Caco-2 (cell line): ENCODE measurements at regions not wholly inside any gene's neighbourhood (a gene's known extent, or its start where the extent isn't known, plus 50 kb on each side); places are given as distances from the start of the nearest gene placed in this dataset.

ENCODE experiments used
- BruUV-seq: library from RNA; stranded (reverse); fragments of 400-500 nt; replicated peaks from 2 replicates; lab custom pipeline; 2021; lab: Mats Ljungman, UMichigan
- CTCF ChIA-PET: fragments of 300-600 bp; sonication (Branson Sonifier 250); formaldehyde crosslinking; loops from one replicate; lab custom pipeline; 2022; ENCODE audit warnings: antibody characterized with exemption; lab: Charles Lee
- POLR2A ChIA-PET: fragments of 300-600 bp; sonication (Branson Sonifier 250); formaldehyde crosslinking; loops from one replicate; lab custom pipeline; 2022; ENCODE audit warnings: antibody characterized with exemption; lab: Charles Lee
- DNase-seq, 2 experiments: peaks; one replicate each; pipeline versions ENCODE4 v3.0.0 to v3.0.0-alpha.2; 2020 to 2022
- H3K27me3 ChIP-seq: replicated peaks from 2 replicates; pipeline ENCODE4 v1.6.0; 2011; ENCODE audit warnings: low read length; ENCODE audit not compliant: control insufficient read depth, insufficient read depth
- H3K36me3 ChIP-seq: 2 replicates; pipeline ENCODE4 v1.5.1; 2011; ENCODE audit warnings: low read length; ENCODE audit not compliant: control insufficient read depth, insufficient read depth
- H3K4me1 ChIP-seq: fragments of 250-450 bp; sonication (Bioruptor Pico); 2 replicates; pipeline ENCODE4 v1.5.1; 2020; ENCODE audit warnings: mild to moderate bottlenecking
- H3K4me3 ChIP-seq: 2 replicates; pipeline ENCODE4 v1.5.1; 2011; ENCODE audit warnings: low read depth, mild to moderate bottlenecking, control low read depth, low read length
- H3K9me3 ChIP-seq: fragments of 250-450 bp; sonication (Bioruptor Pico); 2 replicates; pipeline ENCODE4 v1.5.1; 2020; ENCODE audit warnings: mild to moderate bottlenecking, moderate library complexity
- H3K27ac Mint-ChIP-seq: one replicate; pipeline ENCODE4 v1.8.0; 2022; ENCODE audit warnings: mixed read lengths; ENCODE audit not compliant: unreplicated experiment
- H3K27me3 Mint-ChIP-seq: one replicate; pipeline ENCODE4 v1.8.0; 2022; ENCODE audit warnings: mixed read lengths; ENCODE audit not compliant: insufficient read depth, unreplicated experiment
- H3K36me3 Mint-ChIP-seq: one replicate; pipeline ENCODE4 v1.8.0; 2022; ENCODE audit warnings: mild to moderate bottlenecking, mixed read lengths; ENCODE audit not compliant: insufficient read depth, unreplicated experiment
- H3K4me1 Mint-ChIP-seq: one replicate; pipeline ENCODE4 v1.8.0; 2022; ENCODE audit warnings: low read depth, mixed read lengths; ENCODE audit not compliant: unreplicated experiment
- H3K4me3 Mint-ChIP-seq: one replicate; pipeline ENCODE4 v1.8.0; 2022; ENCODE audit warnings: mild to moderate bottlenecking, moderate library complexity, mixed read lengths; ENCODE audit not compliant: unreplicated experiment
- H3K9me3 Mint-ChIP-seq: one replicate; pipeline ENCODE4 v1.8.0; 2022; ENCODE audit warnings: mixed read lengths; ENCODE audit not compliant: unreplicated experiment
- CTCF ChIP-seq, 2 experiments: fragments of 200-600 bp in 1 of 2; IDR thresholded peaks; 1 replicate in 1 of 2; 2 replicates in 1 of 2; pipeline versions ENCODE4 v1.5.1 to v1.8.0; 2011 to 2022; ENCODE audit warnings: antibody characterized with exemption in 1 of 2, control low read depth in 1 of 2, inconsistent platforms in 1 of 2, low read depth in 1 of 2, low read length in 1 of 2, mild to moderate bottlenecking in 1 of 2, moderate library complexity in 1 of 2; ENCODE audit not compliant: insufficient read depth in 1 of 2, severe bottlenecking in 1 of 2, unreplicated experiment in 1 of 2
- intact Hi-C: fragments of 100-400 bp; cut with micrococcal nuclease; formaldehyde crosslinking; loops from one replicate; pipeline ENCODE4 v1.10.0; 2022; ENCODE audit not compliant: unreplicated experiment

- Mint-ChIP-seq H3K9me3 (no peaks in the 10 kb centered on the region), H3K27ac (no peak overlapping the region), H3K36me3 (no peaks in the 10 kb centered on the region), H3K4me1 (no peaks in the 10 kb centered on the region), H3K27me3 (no peaks in the 10 kb centered on the region), H3K4me3 (no peak overlapping the region)
- Histone ChIP-seq H3K4me1 (no peaks in the 10 kb centered on the region), H3K36me3 (no peaks in the 10 kb centered on the region), H3K27me3 (no peaks in the 10 kb centered on the region), H3K9me3 (no peaks in the 10 kb centered on the region), H3K4me3 (no peak overlapping the region)
- ChIA-PET POLR2A (no interaction called here), CTCF (no interaction called here)
- no peak for DNase-seq
- TF ChIP-seq CTCF (IDR thresholded peaks at IDR 0.05; ENCODE audit: insufficient read depth in 1 of 2, low read depth in 1 of 2, low read length in 1 of 2, severe bottlenecking in 1 of 2, unreplicated experiment in 1 of 2) = no peak
- BruUV-seq = no TSS peak
- intact Hi-C loops = no loop called here
Observed at GRCh38 chr3:82891028-82891427, 1129.6 kb upstream of the GBE1 start.

- no peaks in the 10 kb centered on the region for H3K9me3 Mint-ChIP-seq
Observed at GRCh38 chr3:82883072-82883471, 1121.6 kb upstream of the GBE1 start.

GRCh38 chr3:82875401-82875800 lies 1114.0 kb upstream of the GBE1 start:
- H3K9me3 Mint-ChIP-seq = no peaks in the 10 kb centered on the region
- no peaks in the 10 kb centered on the region for H3K4me1 Mint-ChIP-seq
- Histone ChIP-seq H3K27me3 (no peaks in the 10 kb centered on the region), H3K9me3 (0 out of 2 replicates have a peak, but pooled peaks cover 3% of the 10 kb centered on the region), H3K4me3 (no peak overlapping the region), H3K4me1 (no peaks in the 10 kb centered on the region), H3K36me3 (no peaks in the 10 kb centered on the region)
- H3K36me3 Mint-ChIP-seq = no peaks in the 10 kb centered on the region
- no peaks in the 10 kb centered on the region for H3K27me3 Mint-ChIP-seq
- ChIA-PET POLR2A (no interaction called here), CTCF (no interaction called here)
- H3K4me3 Mint-ChIP-seq = no peak overlapping the region
- no peak for TF ChIP-seq CTCF (IDR thresholded peaks at IDR 0.05; ENCODE audit: insufficient read depth in 1 of 2, low read depth in 1 of 2, low read length in 1 of 2, severe bottlenecking in 1 of 2, unreplicated experiment in 1 of 2)
- intact Hi-C loops = no loop called here
- BruUV-seq = no TSS peak
- DNase-seq = no peak
- no peak overlapping the region for H3K27ac Mint-ChIP-seq

More at GRCh38 chr3:82883072-82883471, 1121.6 kb upstream of the GBE1 start:
- no peaks in the 10 kb centered on the region for H3K36me3 Mint-ChIP-seq
- Histone ChIP-seq H3K27me3 (no peaks in the 10 kb centered on the region), H3K9me3 (no peaks in the 10 kb centered on the region), H3K36me3 (no peaks in the 10 kb centered on the region), H3K4me1 (no peaks in the 10 kb centered on the region), H3K4me3 (no peak overlapping the region)
- H3K27ac Mint-ChIP-seq = no peak overlapping the region
- ChIA-PET POLR2A (no interaction called here), CTCF (no interaction called here)
- TF ChIP-seq CTCF (IDR thresholded peaks at IDR 0.05; ENCODE audit: insufficient read depth in 1 of 2, low read depth in 1 of 2, low read length in 1 of 2, severe bottlenecking in 1 of 2, unreplicated experiment in 1 of 2) = no peak
- H3K4me3 Mint-ChIP-seq = no peak overlapping the region
- intact Hi-C loops = no loop called here
- no TSS peak for BruUV-seq
- H3K4me1 Mint-ChIP-seq = no peaks in the 10 kb centered on the region
- no peak for DNase-seq
- no peaks in the 10 kb centered on the region for H3K27me3 Mint-ChIP-seq
